ENCODE measurements at regions not wholly inside any gene's neighbourhood (a gene's known extent, or its start where the extent isn't known, plus 50 kb on each side); places are given as distances from the start of the nearest gene placed in this dataset.

DNA sequence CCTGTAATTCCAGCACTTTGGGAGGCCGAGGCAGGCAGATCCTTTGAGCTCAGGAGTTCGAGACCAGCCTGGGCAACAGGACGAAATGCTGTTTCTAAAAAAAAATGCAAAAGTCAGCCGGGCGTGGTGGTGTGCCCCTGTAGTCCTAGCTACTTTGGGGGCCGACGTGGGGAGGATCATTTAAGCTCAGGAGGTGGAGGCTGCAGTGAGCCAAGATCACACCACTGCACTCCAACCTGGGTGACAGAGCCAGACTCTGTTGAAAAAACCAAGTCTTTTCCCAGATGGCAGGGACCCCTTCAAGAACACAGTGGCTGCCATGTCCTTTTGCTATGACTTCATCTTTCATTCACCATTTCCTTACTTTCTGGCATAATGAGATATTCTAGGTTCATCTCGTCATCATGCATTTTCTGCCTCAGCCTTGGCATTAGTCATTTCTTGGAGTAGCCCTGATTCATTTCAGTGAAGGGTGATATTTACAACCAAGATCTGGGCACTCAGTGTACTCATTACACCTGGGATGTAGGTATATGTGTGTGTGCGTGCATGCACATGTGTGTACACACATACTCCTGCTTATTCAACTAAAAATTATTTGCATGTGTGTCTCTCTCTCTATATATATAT lies 61.4 kb upstream of the TOX2 start:
- Histone ChIP-seq H3K27ac (no peak overlapping the region), H3K27me3 (replicated peaks in 1 of 7) (no peaks in the 10 kb centered on the region), H3K4me3 (no peak overlapping the region), H3K9me3 (peaks cover 0 to 4% (median 0%) of the 10 kb centered on the region in 8 donors), H3K36me3 (no peaks in the 10 kb centered on the region), H3K4me1 (no peaks in the 10 kb centered on the region)
- DNase-seq: no peak
- WGBS, 5 donors: 82 to 91% (median 88%) methylated on average over 9 of the region's 9 CpGs
- no peak for TF ChIP-seq POLR2A (IDR thresholded peaks at IDR 0.05)
- TF ChIP-seq CTCF (IDR thresholded peaks at IDR 0.05 in 8 of 11, conservative IDR thresholded peaks at IDR 0.05 in 3 of 11): no peak
- TF ChIP-seq POLR2AphosphoS5 (IDR thresholded peaks at IDR 0.05): no peak
- intact Hi-C loops (cut with DNase I; ENCODE audit: low total_unique reads): no loop called here

DNA sequence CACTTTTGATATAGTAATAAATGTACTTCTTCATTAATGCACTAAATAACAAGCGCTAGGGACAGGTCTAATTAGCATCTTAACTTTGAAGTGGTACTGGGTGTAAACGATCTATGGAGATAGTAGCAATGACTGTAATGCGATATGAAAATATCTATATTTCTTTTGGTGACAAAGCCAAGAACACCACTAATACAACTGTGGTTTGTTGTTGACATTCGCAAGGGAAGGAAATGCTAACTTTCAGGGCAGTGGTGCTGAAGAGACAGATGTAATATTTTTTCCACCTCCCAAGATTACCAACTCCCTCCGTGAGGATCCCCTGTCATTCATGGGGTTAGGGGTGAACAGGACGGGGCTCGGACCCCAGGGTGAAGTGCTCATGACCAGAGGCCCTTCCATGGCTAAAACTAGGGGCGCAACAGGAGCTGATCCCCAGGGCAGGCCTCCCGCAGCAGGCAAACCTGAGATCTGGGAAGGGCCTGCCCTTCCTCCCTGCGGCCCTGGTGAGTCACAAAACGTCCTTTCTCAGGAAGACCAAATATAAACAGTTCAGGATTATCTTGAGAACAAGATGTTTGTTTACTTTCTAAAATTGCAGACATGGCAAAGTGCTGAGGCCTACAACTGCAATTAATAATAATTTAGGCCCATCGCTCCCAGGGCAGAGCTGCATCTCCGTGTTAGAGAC lies 65.0 kb upstream of the TOX2 start:
- Histone ChIP-seq H3K4me3 (no peak overlapping the region), H3K9me3 (no peaks in the 10 kb centered on the region), H3K27me3 (replicated peaks in 1 of 7) (no peaks in the 10 kb centered on the region), H3K27ac (no peak overlapping the region), H3K36me3 (no peaks in the 10 kb centered on the region), H3K4me1 (no peaks in the 10 kb centered on the region)
- DNase-seq: no peak
- no peak for TF ChIP-seq POLR2AphosphoS5 (IDR thresholded peaks at IDR 0.05)
- TF ChIP-seq CTCF (IDR thresholded peaks at IDR 0.05 in 8 of 11, conservative IDR thresholded peaks at IDR 0.05 in 3 of 11): no peak
- TF ChIP-seq POLR2A (IDR thresholded peaks at IDR 0.05): no peak
- intact Hi-C loops (cut with DNase I; ENCODE audit: low total_unique reads): no loop called here
- 70 to 78% (median 75%) methylated on average over 13 of the region's 13 CpGs for WGBS, 5 donors

- WGBS, 5 donors: 67 to 78% (median 70%) methylated on average over 6 of the region's 6 CpGs
- TF ChIP-seq POLR2AphosphoS5 (IDR thresholded peaks at IDR 0.05): no peak
- no peak for TF ChIP-seq POLR2A (IDR thresholded peaks at IDR 0.05)
- TF ChIP-seq CTCF (IDR thresholded peaks at IDR 0.05 in 8 of 11, conservative IDR thresholded peaks at IDR 0.05 in 3 of 11): no peak
- no peak for DNase-seq
Measured at GRCh38 chr20:43846516-43846905, 68.1 kb upstream of the TOX2 start.

DNA sequence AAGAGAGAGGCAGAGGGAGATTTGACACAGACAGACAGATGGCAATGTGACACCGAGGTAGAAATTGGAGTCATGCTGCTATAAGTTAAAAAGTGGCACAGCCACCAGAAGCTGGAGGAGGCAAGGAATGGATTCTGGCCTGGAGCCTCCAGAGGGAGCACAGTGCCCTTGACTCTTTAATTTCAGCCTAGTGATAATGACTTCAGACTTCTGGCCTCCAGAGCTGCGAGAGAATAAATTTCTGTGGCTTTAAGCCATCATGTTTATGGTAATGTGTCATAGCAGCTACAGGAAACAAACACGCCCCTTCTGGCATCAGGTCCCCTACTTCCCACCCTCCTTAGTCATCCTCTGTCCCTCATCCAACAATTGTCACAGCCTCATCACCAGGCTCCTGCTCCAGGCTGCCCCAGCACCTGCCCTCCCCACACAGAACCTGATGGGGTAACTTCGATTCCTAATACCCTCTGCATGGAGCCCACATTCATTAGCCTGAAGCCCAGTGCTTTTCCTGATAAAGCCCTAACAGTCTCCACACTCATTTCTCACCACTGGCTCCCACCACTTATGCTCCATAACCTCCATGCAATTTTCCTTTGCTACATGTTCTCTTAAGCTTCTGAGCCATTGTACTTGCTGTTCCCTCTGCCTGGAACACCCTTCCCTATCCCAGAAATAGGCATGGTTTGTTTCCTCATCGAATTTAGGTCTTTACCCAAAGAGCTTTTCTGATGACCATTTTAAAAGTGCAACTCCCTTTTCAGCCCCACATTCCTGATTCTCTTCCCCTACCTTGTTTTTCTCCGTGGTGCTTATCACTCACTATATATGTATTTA lies 69.7 kb upstream of the TOX2 start:
- no peak overlapping the region for H3K27ac ChIP-seq
- no peak for DNase-seq
- no peaks in the 10 kb centered on the region for H3K9me3 ChIP-seq
- no peaks in the 10 kb centered on the region for H3K4me1 ChIP-seq
- intact Hi-C loops (cut with DNase I; ENCODE audit: low total_unique reads): no loop called here
- H3K27me3 ChIP-seq (replicated peaks in 1 of 7): no peaks in the 10 kb centered on the region
- H3K4me3 ChIP-seq: no peak overlapping the region
- 47 to 57% (median 53%) methylated on average over 6 of the region's 6 CpGs for WGBS, 5 donors
- H3K36me3 ChIP-seq: no peaks in the 10 kb centered on the region
- TF ChIP-seq CTCF (IDR thresholded peaks at IDR 0.05 in 8 of 11, conservative IDR thresholded peaks at IDR 0.05 in 3 of 11) (no peak), POLR2AphosphoS5 (IDR thresholded peaks at IDR 0.05) (no peak), POLR2A (IDR thresholded peaks at IDR 0.05) (no peak)

More at GRCh38 chr20:43846516-43846905, 68.1 kb upstream of the TOX2 start:
- Histone ChIP-seq H3K4me1 (no peaks in the 10 kb centered on the region), H3K36me3 (no peaks in the 10 kb centered on the region), H3K27ac (no peak overlapping the region), H3K4me3 (no peak overlapping the region), H3K27me3 (replicated peaks in 1 of 7) (no peaks in the 10 kb centered on the region), H3K9me3 (no peaks in the 10 kb centered on the region)
- intact Hi-C loops (cut with DNase I; ENCODE audit: low total_unique reads): no loop called here

Data from spleen (tissue), 11 donors.